ENCODE measurements at regions not wholly inside any gene's neighbourhood (a gene's known extent, or its start where the extent isn't known, plus 50 kb on each side); places are given as distances from the start of the nearest gene placed in this dataset.

DNA sequence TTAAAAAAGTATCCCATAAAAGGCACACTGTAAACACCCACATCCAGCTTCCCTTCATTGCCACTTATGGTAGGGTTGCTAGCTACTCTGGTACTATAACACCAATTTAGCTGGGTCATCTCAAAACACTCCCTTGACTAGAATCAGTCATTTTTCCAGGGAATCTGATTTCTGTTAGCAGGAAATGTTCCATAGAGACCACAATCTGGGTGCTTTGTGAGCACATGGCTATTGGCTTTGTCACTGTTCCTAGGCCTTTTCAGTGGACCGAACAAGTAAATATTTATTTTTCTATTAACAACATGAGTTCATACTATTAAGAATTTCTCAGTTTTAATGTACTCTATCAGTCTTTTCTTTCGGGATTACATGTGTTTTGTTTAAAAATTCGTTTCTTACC is 404.7 kb upstream of the GNPDA2 start:
- TF ChIP-seq, protein P1, sequence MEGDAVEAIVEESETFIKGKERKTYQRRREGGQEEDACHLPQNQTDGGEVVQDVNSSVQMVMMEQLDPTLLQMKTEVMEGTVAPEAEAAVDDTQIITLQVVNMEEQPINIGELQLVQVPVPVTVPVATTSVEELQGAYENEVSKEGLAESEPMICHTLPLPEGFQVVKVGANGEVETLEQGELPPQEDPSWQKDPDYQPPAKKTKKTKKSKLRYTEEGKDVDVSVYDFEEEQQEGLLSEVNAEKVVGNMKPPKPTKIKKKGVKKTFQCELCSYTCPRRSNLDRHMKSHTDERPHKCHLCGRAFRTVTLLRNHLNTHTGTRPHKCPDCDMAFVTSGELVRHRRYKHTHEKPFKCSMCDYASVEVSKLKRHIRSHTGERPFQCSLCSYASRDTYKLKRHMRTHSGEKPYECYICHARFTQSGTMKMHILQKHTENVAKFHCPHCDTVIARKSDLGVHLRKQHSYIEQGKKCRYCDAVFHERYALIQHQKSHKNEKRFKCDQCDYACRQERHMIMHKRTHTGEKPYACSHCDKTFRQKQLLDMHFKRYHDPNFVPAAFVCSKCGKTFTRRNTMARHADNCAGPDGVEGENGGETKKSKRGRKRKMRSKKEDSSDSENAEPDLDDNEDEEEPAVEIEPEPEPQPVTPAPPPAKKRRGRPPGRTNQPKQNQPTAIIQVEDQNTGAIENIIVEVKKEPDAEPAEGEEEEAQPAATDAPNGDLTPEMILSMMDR (IDR thresholded peaks at IDR 0.05): no peak
- TF ChIP-seq POLR2AphosphoS5 (IDR thresholded peaks at IDR 0.05): no peak
